ENCODE measurements at regions not wholly inside any gene's neighbourhood (a gene's known extent, or its start where the extent isn't known, plus 50 kb on each side); places are given as distances from the start of the nearest gene placed in this dataset.

- FAIRE-seq (no peak), ATAC-seq (no peak), DNase-seq (ENCODE audit: low spot score) (no peak)
- no peaks in the 10 kb centered on the region for H4K20me1 ChIP-seq (ENCODE audit: insufficient read depth, low read length)
- in situ Hi-C loops (cut with HindIII; ENCODE audit: extremely low pct_ligation_motif_present, low pct_unique_long_range_greater_than_20kb), result no loop called here
- BruUV-seq (replicated peaks), result no TSS peak
- intact Hi-C loops (cut with micrococcal nuclease; ENCODE audit: unreplicated experiment), result loop anchor here (5.0 kb wide), 1 partner anchor 642 kb away; no protein-coding TSS in a partner anchor
- POLR2A ChIA-PET, result no interaction called here
- H3K4me2 ChIP-seq (ENCODE audit: low read depth, low read length), result no peak overlapping the region
- CTCF ChIA-PET (ENCODE audit: low intra/inter-chr PET ratio, low total read pairs), result no interaction called here
- no peaks in the 10 kb centered on the region for H3K79me2 ChIP-seq (ENCODE audit: insufficient read depth, low read length)
- H3K9ac ChIP-seq (ENCODE audit: insufficient read depth, low read depth, low read length), result no peak overlapping the region
- WGBS (ENCODE audit: low lambda C conversion rate), result 13% methylated on average over 4 of the region's 4 CpGs
- no peaks in the 10 kb centered on the region for H3K27me3 ChIP-seq (ENCODE audit: control insufficient read depth in 1 of 2, insufficient read depth in 2 of 2, low read length in 2 of 2)
- no peaks in the 10 kb centered on the region for H3K36me3 ChIP-seq (replicated peaks in 1 of 2; ENCODE audit: control insufficient read depth in 1 of 2, insufficient read depth in 2 of 2, low read length in 2 of 2)
- no peak overlapping the region for H2AFZ ChIP-seq (ENCODE audit: low read length)
- no peak overlapping the region for H3K4me3 ChIP-seq (replicated peaks in 1 of 3; ENCODE audit: insufficient read depth in 1 of 3, low read depth in 2 of 3, low read length in 3 of 3)
- H3K27ac ChIP-seq (ENCODE audit: extremely low read length, insufficient read depth, low read length), result no peak overlapping the region
- H3K9me3 ChIP-seq (ENCODE audit: low read length), result no peaks in the 10 kb centered on the region
- H3K4me1 ChIP-seq (ENCODE audit: insufficient read depth, low read length), result no peaks in the 10 kb centered on the region
- TF ChIP-seq SP4 (CRISPR knock-in tag; IDR thresholded peaks at IDR 0.05), result no peak
- no peak for TF ChIP-seq ZNF224 (CRISPR knock-in tag; IDR thresholded peaks at IDR 0.05)
- TF ChIP-seq ZNF577 (CRISPR knock-in tag; IDR thresholded peaks at IDR 0.05; ENCODE audit: borderline replicate concordance, low read depth), result no peak
- TF ChIP-seq ZNF850 (CRISPR knock-in tag; conservative IDR thresholded peaks at IDR 0.05), result no peak
- no peak for TF ChIP-seq ZNF251 (CRISPR knock-in tag; IDR thresholded peaks at IDR 0.05)
- no peak for TF ChIP-seq PTBP1 (IDR thresholded peaks at IDR 0.05; ENCODE audit: low read depth, low read length, poor library complexity, severe bottlenecking)
- TF ChIP-seq, protein P1, sequence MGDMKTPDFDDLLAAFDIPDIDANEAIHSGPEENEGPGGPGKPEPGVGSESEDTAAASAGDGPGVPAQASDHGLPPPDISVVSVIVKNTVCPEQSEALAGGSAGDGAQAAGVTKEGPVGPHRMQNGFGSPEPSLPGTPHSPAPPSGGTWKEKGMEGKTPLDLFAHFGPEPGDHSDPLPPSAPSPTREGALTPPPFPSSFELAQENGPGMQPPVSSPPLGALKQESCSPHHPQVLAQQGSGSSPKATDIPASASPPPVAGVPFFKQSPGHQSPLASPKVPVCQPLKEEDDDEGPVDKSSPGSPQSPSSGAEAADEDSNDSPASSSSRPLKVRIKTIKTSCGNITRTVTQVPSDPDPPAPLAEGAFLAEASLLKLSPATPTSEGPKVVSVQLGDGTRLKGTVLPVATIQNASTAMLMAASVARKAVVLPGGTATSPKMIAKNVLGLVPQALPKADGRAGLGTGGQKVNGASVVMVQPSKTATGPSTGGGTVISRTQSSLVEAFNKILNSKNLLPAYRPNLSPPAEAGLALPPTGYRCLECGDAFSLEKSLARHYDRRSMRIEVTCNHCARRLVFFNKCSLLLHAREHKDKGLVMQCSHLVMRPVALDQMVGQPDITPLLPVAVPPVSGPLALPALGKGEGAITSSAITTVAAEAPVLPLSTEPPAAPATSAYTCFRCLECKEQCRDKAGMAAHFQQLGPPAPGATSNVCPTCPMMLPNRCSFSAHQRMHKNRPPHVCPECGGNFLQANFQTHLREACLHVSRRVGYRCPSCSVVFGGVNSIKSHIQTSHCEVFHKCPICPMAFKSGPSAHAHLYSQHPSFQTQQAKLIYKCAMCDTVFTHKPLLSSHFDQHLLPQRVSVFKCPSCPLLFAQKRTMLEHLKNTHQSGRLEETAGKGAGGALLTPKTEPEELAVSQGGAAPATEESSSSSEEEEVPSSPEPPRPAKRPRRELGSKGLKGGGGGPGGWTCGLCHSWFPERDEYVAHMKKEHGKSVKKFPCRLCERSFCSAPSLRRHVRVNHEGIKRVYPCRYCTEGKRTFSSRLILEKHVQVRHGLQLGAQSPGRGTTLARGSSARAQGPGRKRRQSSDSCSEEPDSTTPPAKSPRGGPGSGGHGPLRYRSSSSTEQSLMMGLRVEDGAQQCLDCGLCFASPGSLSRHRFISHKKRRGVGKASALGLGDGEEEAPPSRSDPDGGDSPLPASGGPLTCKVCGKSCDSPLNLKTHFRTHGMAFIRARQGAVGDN (CRISPR knock-in tag; IDR thresholded peaks at IDR 0.05), result no peak
- TF ChIP-seq SUZ12 (IDR thresholded peaks at IDR 0.05; ENCODE audit: low read depth, low read length), result no peak
- no peak for TF ChIP-seq HCFC1 (IDR thresholded peaks at IDR 0.05; ENCODE audit: low read depth, low read length)
- TF ChIP-seq, protein P2, sequence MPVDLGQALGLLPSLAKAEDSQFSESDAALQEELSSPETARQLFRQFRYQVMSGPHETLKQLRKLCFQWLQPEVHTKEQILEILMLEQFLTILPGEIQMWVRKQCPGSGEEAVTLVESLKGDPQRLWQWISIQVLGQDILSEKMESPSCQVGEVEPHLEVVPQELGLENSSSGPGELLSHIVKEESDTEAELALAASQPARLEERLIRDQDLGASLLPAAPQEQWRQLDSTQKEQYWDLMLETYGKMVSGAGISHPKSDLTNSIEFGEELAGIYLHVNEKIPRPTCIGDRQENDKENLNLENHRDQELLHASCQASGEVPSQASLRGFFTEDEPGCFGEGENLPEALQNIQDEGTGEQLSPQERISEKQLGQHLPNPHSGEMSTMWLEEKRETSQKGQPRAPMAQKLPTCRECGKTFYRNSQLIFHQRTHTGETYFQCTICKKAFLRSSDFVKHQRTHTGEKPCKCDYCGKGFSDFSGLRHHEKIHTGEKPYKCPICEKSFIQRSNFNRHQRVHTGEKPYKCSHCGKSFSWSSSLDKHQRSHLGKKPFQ (CRISPR knock-in tag; IDR thresholded peaks at IDR 0.05; ENCODE audit: insufficient replicate concordance), result no peak
- no peak for TF ChIP-seq CSRNP2 (CRISPR knock-in tag; conservative IDR thresholded peaks at IDR 0.05; ENCODE audit: low read depth)
- TF ChIP-seq, protein P3, sequence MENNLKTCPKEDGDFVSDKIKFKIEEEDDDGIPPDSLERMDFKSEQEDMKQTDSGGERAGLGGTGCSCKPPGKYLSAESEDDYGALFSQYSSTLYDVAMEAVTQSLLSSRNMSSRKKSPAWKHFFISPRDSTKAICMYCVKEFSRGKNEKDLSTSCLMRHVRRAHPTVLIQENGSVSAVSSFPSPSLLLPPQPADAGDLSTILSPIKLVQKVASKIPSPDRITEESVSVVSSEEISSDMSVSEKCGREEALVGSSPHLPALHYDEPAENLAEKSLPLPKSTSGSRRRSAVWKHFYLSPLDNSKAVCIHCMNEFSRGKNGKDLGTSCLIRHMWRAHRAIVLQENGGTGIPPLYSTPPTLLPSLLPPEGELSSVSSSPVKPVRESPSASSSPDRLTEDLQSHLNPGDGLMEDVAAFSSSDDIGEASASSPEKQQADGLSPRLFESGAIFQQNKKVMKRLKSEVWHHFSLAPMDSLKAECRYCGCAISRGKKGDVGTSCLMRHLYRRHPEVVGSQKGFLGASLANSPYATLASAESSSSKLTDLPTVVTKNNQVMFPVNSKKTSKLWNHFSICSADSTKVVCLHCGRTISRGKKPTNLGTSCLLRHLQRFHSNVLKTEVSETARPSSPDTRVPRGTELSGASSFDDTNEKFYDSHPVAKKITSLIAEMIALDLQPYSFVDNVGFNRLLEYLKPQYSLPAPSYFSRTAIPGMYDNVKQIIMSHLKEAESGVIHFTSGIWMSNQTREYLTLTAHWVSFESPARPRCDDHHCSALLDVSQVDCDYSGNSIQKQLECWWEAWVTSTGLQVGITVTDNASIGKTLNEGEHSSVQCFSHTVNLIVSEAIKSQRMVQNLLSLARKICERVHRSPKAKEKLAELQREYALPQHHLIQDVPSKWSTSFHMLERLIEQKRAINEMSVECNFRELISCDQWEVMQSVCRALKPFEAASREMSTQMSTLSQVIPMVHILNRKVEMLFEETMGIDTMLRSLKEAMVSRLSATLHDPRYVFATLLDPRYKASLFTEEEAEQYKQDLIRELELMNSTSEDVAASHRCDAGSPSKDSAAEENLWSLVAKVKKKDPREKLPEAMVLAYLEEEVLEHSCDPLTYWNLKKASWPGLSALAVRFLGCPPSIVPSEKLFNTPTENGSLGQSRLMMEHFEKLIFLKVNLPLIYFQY (CRISPR knock-in tag; IDR thresholded peaks at IDR 0.05; ENCODE audit: borderline replicate concordance), result no peak
- no peak for TF ChIP-seq DPF2 (CRISPR knock-in tag; IDR thresholded peaks at IDR 0.05; ENCODE audit: borderline replicate concordance, low read depth)
- TF ChIP-seq ZNF530 (CRISPR knock-in tag; IDR thresholded peaks at IDR 0.05; ENCODE audit: low read depth), result no peak
- TF ChIP-seq HMG20A (CRISPR knock-in tag; IDR thresholded peaks at IDR 0.05; ENCODE audit: borderline replicate concordance), result no peak
Measured at GRCh38 chr3:99110401-99110800, 208.9 kb upstream of the DCBLD2 start.

Measured in HepG2 (cell line).